ENCODE measurements at regions not wholly inside any gene's neighbourhood (a gene's known extent, or its start where the extent isn't known, plus 50 kb on each side); places are given as distances from the start of the nearest gene placed in this dataset.

DNA sequence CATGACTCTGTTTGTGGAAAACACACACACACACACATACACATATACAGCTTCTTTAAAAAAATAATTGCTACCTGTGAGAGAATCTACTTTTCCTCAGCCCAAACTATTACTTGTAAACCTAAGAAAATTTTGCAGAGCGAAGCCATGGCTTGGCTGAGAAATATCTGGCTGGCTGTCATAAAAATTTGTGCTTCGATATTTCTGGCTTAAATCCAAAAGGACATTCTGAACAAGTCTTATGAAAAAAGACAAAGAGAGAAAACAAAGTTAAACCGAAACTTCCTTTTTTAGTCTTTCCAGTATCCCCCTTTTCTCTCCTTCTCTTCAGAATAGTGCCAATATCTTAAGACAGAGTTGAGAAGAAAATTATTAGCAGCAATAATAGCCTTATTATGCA lies 2048.0 kb downstream of the SUCLG1 start:
- DNase-seq (ENCODE audit: extremely low read depth, low read depth) = no peak
- TF ChIP-seq, protein P1, sequence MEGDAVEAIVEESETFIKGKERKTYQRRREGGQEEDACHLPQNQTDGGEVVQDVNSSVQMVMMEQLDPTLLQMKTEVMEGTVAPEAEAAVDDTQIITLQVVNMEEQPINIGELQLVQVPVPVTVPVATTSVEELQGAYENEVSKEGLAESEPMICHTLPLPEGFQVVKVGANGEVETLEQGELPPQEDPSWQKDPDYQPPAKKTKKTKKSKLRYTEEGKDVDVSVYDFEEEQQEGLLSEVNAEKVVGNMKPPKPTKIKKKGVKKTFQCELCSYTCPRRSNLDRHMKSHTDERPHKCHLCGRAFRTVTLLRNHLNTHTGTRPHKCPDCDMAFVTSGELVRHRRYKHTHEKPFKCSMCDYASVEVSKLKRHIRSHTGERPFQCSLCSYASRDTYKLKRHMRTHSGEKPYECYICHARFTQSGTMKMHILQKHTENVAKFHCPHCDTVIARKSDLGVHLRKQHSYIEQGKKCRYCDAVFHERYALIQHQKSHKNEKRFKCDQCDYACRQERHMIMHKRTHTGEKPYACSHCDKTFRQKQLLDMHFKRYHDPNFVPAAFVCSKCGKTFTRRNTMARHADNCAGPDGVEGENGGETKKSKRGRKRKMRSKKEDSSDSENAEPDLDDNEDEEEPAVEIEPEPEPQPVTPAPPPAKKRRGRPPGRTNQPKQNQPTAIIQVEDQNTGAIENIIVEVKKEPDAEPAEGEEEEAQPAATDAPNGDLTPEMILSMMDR (IDR thresholded peaks at IDR 0.05; ENCODE audit: low read depth, low read length, missing control alignments) = no peak
- H3K4me3 ChIP-seq (replicated peaks; ENCODE audit: low read depth, low read length) = no peak overlapping the region

- no peak overlapping the region for H3K4me3 ChIP-seq (replicated peaks; ENCODE audit: low read depth, low read length)
- TF ChIP-seq, protein P1 (IDR thresholded peaks at IDR 0.05; ENCODE audit: low read depth, low read length, missing control alignments) = no peak
- no peak for DNase-seq (ENCODE audit: extremely low read depth, low read depth)
Observed at GRCh38 chr2:82395531-82395930, 2063.5 kb downstream of the SUCLG1 start.

GRCh38 chr2:82391386-82391785 lies 2067.7 kb downstream of the SUCLG1 start:
- no peak for DNase-seq (ENCODE audit: extremely low read depth, low read depth)
- TF ChIP-seq, protein P1 (IDR thresholded peaks at IDR 0.05; ENCODE audit: low read depth, low read length, missing control alignments) = no peak
- H3K4me3 ChIP-seq (replicated peaks; ENCODE audit: low read depth, low read length) = no peak overlapping the region

DNA sequence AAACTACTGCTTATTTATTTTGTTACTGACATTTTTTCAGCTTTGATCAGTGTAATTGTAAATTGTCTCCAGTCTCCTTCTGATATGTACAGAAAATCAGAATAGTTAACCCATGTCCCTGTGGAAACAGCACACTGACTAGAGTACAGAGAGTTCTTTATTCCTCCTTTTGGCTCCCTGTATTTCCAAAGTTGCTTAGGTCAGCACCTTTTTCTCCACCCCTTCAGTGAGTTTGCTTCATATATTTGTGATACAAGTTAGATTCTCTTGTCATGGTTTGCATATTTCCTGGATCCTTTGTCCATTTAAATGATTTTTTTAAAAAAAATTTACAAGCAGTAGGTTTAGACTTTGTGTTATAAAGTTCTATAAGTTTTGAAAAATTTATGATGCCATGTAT lies 2051.1 kb upstream of the LRRTM1 start:
- TF ChIP-seq, protein P1 (IDR thresholded peaks at IDR 0.05; ENCODE audit: low read depth, low read length, missing control alignments) = no peak
- no peak overlapping the region for H3K4me3 ChIP-seq (replicated peaks; ENCODE audit: low read depth, low read length)
- no peak for DNase-seq (ENCODE audit: extremely low read depth, low read depth)

DNA sequence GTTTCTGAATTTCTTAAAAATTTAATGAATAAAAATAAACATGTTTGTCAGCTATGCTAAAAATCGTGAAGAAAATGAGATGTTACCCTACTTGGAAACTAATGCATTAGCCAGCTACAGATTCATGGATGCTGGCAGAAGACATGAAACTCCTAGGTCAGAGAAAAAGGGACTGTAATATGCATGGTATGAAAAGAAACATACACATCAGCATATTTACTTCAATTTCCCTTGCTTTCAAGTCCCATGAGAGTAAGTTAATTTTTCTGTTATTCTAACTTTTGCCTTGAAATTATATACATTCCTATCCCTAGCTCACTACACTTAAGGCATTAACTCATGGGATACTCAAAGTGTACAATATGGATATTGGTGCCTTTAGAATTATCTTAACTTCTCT lies 2041.4 kb upstream of the LRRTM1 start:
- no peak for DNase-seq (ENCODE audit: extremely low read depth, low read depth)
- no peak overlapping the region for H3K4me3 ChIP-seq (replicated peaks; ENCODE audit: low read depth, low read length)
- TF ChIP-seq, protein P1 (IDR thresholded peaks at IDR 0.05; ENCODE audit: low read depth, low read length, missing control alignments) = no peak

DNA sequence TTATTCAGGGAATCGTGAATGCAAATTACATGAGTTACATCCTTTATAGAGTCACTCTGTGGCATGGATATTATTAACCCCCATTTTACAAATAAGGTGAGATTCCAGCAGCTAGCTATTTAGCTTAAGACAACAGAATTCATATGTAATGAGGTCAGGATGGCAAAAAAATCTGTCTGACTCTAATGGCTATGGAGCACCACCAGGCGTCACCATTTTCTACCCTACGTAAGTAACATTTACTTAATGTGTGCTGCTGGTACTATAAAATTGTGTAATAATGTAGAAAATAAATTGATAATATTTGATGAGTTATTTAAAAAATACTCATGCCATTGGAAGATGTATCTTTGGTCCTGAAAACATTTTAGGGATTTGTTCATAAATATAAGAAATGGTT lies 2040.1 kb upstream of the LRRTM1 start:
- no peak for DNase-seq (ENCODE audit: extremely low read depth, low read depth)
- H3K4me3 ChIP-seq (replicated peaks; ENCODE audit: low read depth, low read length) = no peak overlapping the region
- TF ChIP-seq, protein P1 (IDR thresholded peaks at IDR 0.05; ENCODE audit: low read depth, low read length, missing control alignments) = no peak

DNA sequence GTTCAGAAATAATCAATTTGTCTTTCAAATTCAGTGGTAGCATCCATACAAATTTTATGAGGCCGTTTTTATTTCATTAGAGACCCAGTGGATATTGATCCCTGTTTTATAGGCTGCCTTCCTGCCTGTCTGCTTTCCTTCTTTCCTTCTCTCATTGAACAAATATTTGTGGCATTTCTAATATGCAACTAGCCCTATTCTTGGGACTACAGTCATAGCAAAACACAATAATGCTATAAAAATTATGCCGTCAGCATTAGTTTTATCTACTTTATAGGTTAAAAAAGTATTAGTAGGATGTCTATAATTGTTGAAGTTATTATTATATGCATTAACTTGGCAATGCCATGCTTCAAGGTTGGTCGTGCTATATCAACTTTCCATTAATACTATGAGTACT lies 2037.8 kb upstream of the LRRTM1 start:
- TF ChIP-seq, protein P1 (IDR thresholded peaks at IDR 0.05; ENCODE audit: low read depth, low read length, missing control alignments) = no peak
- no peak for DNase-seq (ENCODE audit: extremely low read depth, low read depth)
- H3K4me3 ChIP-seq (replicated peaks; ENCODE audit: low read depth, low read length) = no peak overlapping the region
